ENCODE measurements at regions not wholly inside any gene's neighbourhood (a gene's known extent, or its start where the extent isn't known, plus 50 kb on each side); places are given as distances from the start of the nearest gene placed in this dataset.

GRCh38 chr17:69719474-69720048 lies 305.1 kb downstream of the MAP2K6 start:
- no peak overlapping the region for H3K4me3 ChIP-seq
- no peak for DNase-seq
- H3K4me1 ChIP-seq: peaks cover 38% of the 10 kb centered on the region
- no peaks in the 10 kb centered on the region; the same call in 1 of the 2 replicates for H3K9me3 ChIP-seq (replicated peaks)
- H3K27me3 ChIP-seq: no peaks in the 10 kb centered on the region
- H3K27ac ChIP-seq: no peak overlapping the region
- H3K36me3 ChIP-seq: no peaks in the 10 kb centered on the region

DNA sequence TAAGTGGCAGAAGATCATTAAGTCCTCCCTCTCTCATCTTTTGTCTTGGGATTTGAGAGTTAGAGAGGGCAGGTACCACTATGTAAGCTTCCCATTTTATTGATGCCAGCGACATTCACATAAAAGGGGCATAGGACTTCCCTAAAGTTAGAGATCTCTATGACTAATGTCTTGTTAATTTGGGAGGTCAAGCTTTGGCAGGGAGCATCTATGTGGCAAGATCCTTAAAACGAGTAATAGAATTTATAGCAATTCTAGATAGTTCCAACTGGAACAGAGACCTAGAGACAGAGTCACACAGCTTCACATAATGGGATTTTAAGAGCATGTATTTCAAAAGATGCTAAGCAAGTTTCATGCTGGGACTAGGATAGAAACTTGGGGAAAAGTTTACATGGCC lies 308.0 kb downstream of the MAP2K6 start:
- H3K36me3 ChIP-seq: no peaks in the 10 kb centered on the region
- no peak for DNase-seq
- H3K27me3 ChIP-seq: no peaks in the 10 kb centered on the region
- no peaks in the 10 kb centered on the region for H3K9me3 ChIP-seq (replicated peaks)
- no peak overlapping the region for H3K4me3 ChIP-seq
- peaks cover 11% of the 10 kb centered on the region for H3K4me1 ChIP-seq
- H3K27ac ChIP-seq: no peak overlapping the region

GRCh38 chr17:69723316-69723715 lies 308.8 kb downstream of the MAP2K6 start:
- Histone ChIP-seq H3K27ac (no peak overlapping the region), H3K9me3 (replicated peaks) (no peaks in the 10 kb centered on the region), H3K27me3 (no peaks in the 10 kb centered on the region), H3K4me3 (no peak overlapping the region), H3K4me1 (peaks cover 9% of the 10 kb centered on the region), H3K36me3 (no peaks in the 10 kb centered on the region)
- DNase-seq: no peak

DNA sequence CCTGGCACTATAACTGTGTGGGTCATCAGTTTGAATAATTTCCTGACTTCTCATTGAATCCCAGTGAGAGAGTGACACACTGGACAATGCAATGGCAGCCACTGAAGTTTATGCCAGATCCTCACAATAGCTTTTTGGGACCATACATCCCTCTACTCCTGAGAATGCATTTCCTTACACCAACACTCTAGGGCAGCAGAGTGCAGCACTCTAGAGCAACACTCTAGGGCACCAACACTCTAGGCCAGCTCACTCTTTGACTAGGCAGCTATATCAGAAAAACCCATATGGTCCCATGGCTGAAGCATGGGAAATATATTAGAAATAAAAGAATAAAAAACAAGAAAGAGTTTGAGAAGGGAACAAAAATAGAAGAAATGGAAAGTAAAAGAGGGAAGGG lies 309.2 kb downstream of the MAP2K6 start:
- Histone ChIP-seq H3K9me3 (replicated peaks) (no peaks in the 10 kb centered on the region), H3K27me3 (no peaks in the 10 kb centered on the region)
- DNase-seq: no peak

DNA sequence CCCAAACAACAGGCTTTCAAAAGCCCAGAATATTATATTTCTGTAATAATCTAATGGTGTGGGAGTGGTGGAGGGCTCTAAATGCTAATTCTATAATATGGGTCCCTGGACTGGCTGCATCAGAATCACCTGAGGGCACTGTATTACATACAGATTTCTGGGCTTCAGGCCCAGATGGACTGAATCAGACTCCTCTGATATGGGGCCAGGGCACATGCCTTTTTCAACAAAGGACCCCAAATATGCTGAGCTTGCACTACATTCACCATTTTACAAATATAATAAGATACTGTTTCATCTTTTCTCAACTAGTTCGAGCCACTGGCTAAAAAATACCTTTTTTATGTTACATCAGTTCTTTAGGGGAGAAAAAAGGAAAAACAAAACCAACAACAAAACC lies 309.7 kb downstream of the MAP2K6 start:
- no peak for DNase-seq

More for the DNA sequence above, 309.2 kb downstream of the MAP2K6 start:
- no peak overlapping the region for H3K27ac ChIP-seq
- peaks cover 13% of the 10 kb centered on the region for H3K4me1 ChIP-seq
- no peaks in the 10 kb centered on the region for H3K36me3 ChIP-seq
- H3K4me3 ChIP-seq: no peak overlapping the region

GRCh38 chr17:69725146-69725545 lies 310.6 kb downstream of the MAP2K6 start:
- no peak for DNase-seq
- H3K27me3 ChIP-seq: no peaks in the 10 kb centered on the region

More for the DNA sequence above, 309.7 kb downstream of the MAP2K6 start:
- H3K4me3 ChIP-seq: no peak overlapping the region
- H3K9me3 ChIP-seq (replicated peaks): no peaks in the 10 kb centered on the region
- H3K36me3 ChIP-seq: no peaks in the 10 kb centered on the region
- H3K4me1 ChIP-seq: peaks cover 13% of the 10 kb centered on the region
- no peaks in the 10 kb centered on the region for H3K27me3 ChIP-seq
- H3K27ac ChIP-seq: no peak overlapping the region

GRCh38 chr17:69728816-69729215 lies 314.3 kb downstream of the MAP2K6 start:
- Histone ChIP-seq H3K27ac (no peak overlapping the region), H3K36me3 (no peaks in the 10 kb centered on the region), H3K4me3 (no peak overlapping the region), H3K4me1 (peaks cover 28% of the 10 kb centered on the region), H3K9me3 (replicated peaks) (no peaks in the 10 kb centered on the region), H3K27me3 (no peaks in the 10 kb centered on the region)
- no peak for DNase-seq

More at GRCh38 chr17:69725146-69725545, 310.6 kb downstream of the MAP2K6 start:
- no peaks in the 10 kb centered on the region for H3K36me3 ChIP-seq
- H3K4me3 ChIP-seq: no peak overlapping the region
- H3K4me1 ChIP-seq: peaks cover 13% of the 10 kb centered on the region
- no peaks in the 10 kb centered on the region for H3K9me3 ChIP-seq (replicated peaks)
- H3K27ac ChIP-seq: no peak overlapping the region

DNA sequence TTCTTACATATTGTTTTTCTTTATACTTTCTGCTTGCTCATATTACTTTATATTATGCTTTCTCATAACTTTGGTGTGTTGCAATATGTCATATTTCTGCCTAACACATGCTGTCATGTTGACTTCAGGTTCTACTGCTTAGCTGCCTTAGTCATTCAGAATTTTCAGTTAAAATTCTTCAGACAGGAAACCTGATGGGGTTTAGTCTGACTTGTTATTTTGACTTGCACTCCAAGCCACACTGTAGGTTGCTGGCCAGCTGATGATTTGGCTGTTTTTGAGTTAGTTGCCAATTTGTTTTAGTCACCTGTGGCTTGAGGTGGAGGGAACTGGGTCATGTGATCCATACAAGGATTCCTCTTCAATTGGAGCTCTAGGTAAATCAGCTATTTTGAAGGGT lies 315.4 kb downstream of the MAP2K6 start:
- no peak for DNase-seq
- Histone ChIP-seq H3K27ac (no peak overlapping the region), H3K9me3 (replicated peaks) (no peaks in the 10 kb centered on the region), H3K4me3 (no peak overlapping the region), H3K36me3 (no peaks in the 10 kb centered on the region), H3K27me3 (no peaks in the 10 kb centered on the region), H3K4me1 (peaks cover 27% of the 10 kb centered on the region)

DNA sequence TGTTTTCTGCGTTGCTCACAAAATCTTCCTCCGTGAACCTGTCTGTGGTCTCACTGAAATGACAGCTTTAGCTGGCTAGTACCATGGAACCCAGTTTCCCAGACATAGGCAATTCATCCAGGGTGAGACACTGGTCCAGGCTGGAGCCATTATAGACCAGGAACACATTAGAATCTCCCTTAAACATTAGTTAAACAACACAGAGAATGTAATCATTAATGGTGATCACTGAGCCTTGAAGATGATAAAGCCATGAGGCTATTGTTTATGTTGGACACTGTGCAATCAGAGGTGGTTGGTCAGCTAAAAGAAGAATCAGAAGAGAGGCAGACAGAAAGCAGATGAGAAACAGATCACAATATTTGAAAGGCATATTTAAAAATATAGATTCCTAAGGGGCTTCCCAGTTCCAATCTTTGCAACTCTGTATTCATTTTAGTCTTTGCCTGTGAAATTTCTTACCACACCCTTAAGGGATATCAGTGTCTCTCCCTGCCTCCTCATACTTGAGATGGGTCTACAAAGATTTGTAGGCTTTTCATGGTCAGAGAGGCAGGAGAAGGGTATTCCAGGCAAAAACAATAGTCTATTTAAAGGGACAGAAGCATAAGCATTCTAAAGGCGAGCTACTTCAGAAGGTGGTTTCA lies 317.9 kb downstream of the MAP2K6 start:
- Histone ChIP-seq H3K27ac (no peak overlapping the region; the same call in 1 of the 2 replicates), H3K27me3 (no peaks in the 10 kb centered on the region), H3K36me3 (no peaks in the 10 kb centered on the region), H3K4me1 (peaks cover 27% of the 10 kb centered on the region), H3K9me3 (replicated peaks) (no peaks in the 10 kb centered on the region), H3K4me3 (no peak overlapping the region)
- DNase-seq: no peak

DNA sequence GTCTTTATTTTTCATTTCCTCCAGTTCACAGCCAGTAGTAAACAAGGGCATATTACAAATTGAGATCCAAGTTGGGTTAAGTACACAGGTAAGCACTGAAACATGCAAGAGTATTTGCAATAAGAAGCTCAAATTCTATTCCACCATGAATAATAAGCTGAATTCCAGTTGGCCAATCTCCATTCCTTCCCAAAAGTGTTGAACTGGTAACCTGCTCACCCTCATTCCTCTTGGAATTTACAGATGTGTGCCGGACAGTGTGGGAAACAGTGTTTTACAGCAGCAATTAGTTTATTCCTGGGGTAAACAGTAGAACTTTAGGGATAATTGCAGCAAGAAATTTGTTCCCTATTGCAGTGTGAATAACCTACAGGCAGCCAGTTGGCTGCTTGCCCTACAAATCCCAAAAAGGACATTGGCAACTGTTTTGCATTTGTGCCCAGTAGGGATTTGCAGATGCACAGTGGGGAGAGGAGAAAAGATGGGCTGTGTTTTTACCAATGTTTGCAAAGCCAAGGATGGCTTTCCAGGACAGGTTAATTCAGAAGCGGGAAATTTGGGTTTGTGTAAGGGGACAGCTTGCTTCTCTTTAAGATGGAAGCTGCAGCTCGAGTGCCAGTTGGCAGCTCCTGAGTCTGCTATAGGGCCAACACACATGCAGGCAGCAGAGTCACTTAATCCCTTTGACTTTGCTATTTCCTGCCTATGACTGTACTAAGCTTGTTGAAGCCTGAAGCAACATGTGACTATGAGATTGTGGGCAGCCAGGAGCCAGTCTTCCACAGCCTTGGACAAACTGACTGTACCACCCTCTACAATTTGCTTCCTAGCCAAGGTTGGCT lies 318.9 kb downstream of the MAP2K6 start:
- Histone ChIP-seq H3K27me3 (no peaks in the 10 kb centered on the region), H3K4me1 (peaks cover 24% of the 10 kb centered on the region), H3K27ac (peak overlapping the region; percentile 65), H3K4me3 (0 out of 2 replicates have a peak overlapping the region, but pooled peaks have one; percentile 15), H3K36me3 (no peaks in the 10 kb centered on the region), H3K9me3 (replicated peaks) (no peaks in the 10 kb centered on the region)
- DNase-seq: peak; percentile 74 to 87

GRCh38 chr17:69734656-69735055 lies 320.2 kb downstream of the MAP2K6 start:
- Histone ChIP-seq H3K4me3 (no peak overlapping the region), H3K27ac (no peak overlapping the region), H3K4me1 (peaks cover 21% of the 10 kb centered on the region), H3K27me3 (no peaks in the 10 kb centered on the region), H3K9me3 (replicated peaks) (no peaks in the 10 kb centered on the region), H3K36me3 (no peaks in the 10 kb centered on the region)
- DNase-seq: no peak

GRCh38 chr17:69735285-69735684 lies 320.8 kb downstream of the MAP2K6 start:
- DNase-seq: no peak
- H3K27ac ChIP-seq: no peak overlapping the region

GRCh38 chr17:69743091-69743490 lies 328.6 kb downstream of the MAP2K6 start:
- no peaks in the 10 kb centered on the region; the same call in 1 of the 2 replicates for H3K9me3 ChIP-seq (replicated peaks)
- DNase-seq: no peak

More at GRCh38 chr17:69735285-69735684, 320.8 kb downstream of the MAP2K6 start:
- no peaks in the 10 kb centered on the region for H3K36me3 ChIP-seq
- H3K4me1 ChIP-seq: peaks cover 21% of the 10 kb centered on the region
- no peaks in the 10 kb centered on the region for H3K9me3 ChIP-seq (replicated peaks)
- H3K27me3 ChIP-seq: no peaks in the 10 kb centered on the region
- no peak overlapping the region for H3K4me3 ChIP-seq

GRCh38 chr17:69744512-69745070 lies 330.1 kb downstream of the MAP2K6 start:
- Histone ChIP-seq H3K36me3 (no peaks in the 10 kb centered on the region), H3K27me3 (no peaks in the 10 kb centered on the region), H3K27ac (no peak overlapping the region), H3K4me3 (no peak overlapping the region), H3K4me1 (no peaks in the 10 kb centered on the region), H3K9me3 (replicated peaks) (no peaks in the 10 kb centered on the region; the same call in 1 of the 2 replicates)
- no peak for DNase-seq

More at GRCh38 chr17:69743091-69743490, 328.6 kb downstream of the MAP2K6 start:
- Histone ChIP-seq H3K27me3 (no peaks in the 10 kb centered on the region), H3K36me3 (no peaks in the 10 kb centered on the region), H3K4me3 (no peak overlapping the region), H3K4me1 (no peaks in the 10 kb centered on the region), H3K27ac (no peak overlapping the region)

- no peak overlapping the region for H3K27ac ChIP-seq
- no peaks in the 10 kb centered on the region for H3K4me1 ChIP-seq
- H3K4me3 ChIP-seq: no peak overlapping the region
Measured at GRCh38 chr17:69749911-69750310, 325.1 kb upstream of the KCNJ16 start.

More at GRCh38 chr17:69749911-69750310, 325.1 kb upstream of the KCNJ16 start:
- DNase-seq: no peak
- Histone ChIP-seq H3K36me3 (no peaks in the 10 kb centered on the region), H3K27me3 (no peaks in the 10 kb centered on the region), H3K9me3 (replicated peaks) (no peaks in the 10 kb centered on the region)

Measured in SJCRH30 (cell line).